CD14-positive monocyte (primary cell): ENCODE measurements at regions not wholly inside any gene's neighbourhood (a gene's known extent, or its start where the extent isn't known, plus 50 kb on each side); places are given as distances from the start of the nearest gene placed in this dataset.

Source experiments
- DNase-seq, 3 donors: peaks; one replicate each; pipeline ENCODE4 v3.0.0-alpha.2; 2011 to 2022
- H2AFZ ChIP-seq: 2 replicates; pipeline ENCODE4 v1.6.0; 2012; ENCODE audit warnings: mild to moderate bottlenecking, low read depth, low read length, inconsistent platforms; ENCODE audit not compliant: insufficient read depth, poor library complexity, severe bottlenecking
- H3K27ac ChIP-seq, 2 donors: 1 replicate in 1 of 2; 2 replicates in 1 of 2; pipeline ENCODE4 v1.5.1; 2012 to 2013; ENCODE audit warnings: low read length in 2 of 2, control low read depth in 1 of 2, inconsistent platforms in 1 of 2, low read depth in 1 of 2, mild to moderate bottlenecking in 1 of 2
- H3K27me3 ChIP-seq, 2 donors: one replicate each; pipeline versions ENCODE4 v1.6.0 to v1.6.1; 2011 to 2013; ENCODE audit warnings: low read length in 2 of 2; ENCODE audit not compliant: control insufficient read depth in 2 of 2, insufficient read depth in 2 of 2
- H3K36me3 ChIP-seq, 2 donors: replicated peaks in 1 of 2; 1 replicate in 1 of 2; 2 replicates in 1 of 2; pipeline versions ENCODE4 v1.5.1 to v1.6.1; 2012 to 2013; ENCODE audit warnings: low read length in 2 of 2, control low read depth in 1 of 2, inconsistent platforms in 1 of 2, mild to moderate bottlenecking in 1 of 2; ENCODE audit not compliant: insufficient read depth in 2 of 2, control insufficient read depth in 1 of 2
- H3K4me1 ChIP-seq, 2 donors: 1 replicate in 1 of 2; 2 replicates in 1 of 2; pipeline versions ENCODE4 v1.5.1 to v1.6.1; 2012 to 2013; ENCODE audit warnings: low read length in 2 of 2, control low read depth in 1 of 2, inconsistent platforms in 1 of 2, mild to moderate bottlenecking in 1 of 2, moderate library complexity in 1 of 2; ENCODE audit not compliant: insufficient read depth in 2 of 2, control insufficient read depth in 1 of 2
- H3K4me2 ChIP-seq: replicated peaks from 2 replicates; pipeline ENCODE3; 2012; ENCODE audit warnings: low read length, moderate library complexity, mild to moderate bottlenecking; ENCODE audit not compliant: poor library complexity, severe bottlenecking; ENCODE audit errors: extremely low read depth
- H3K4me3 ChIP-seq, 3 experiments: fragments of 200-600 bp in 1 of 3; sonication (generic) in 1 of 3; replicated peaks in 1 of 3; 1 replicate in 2 of 3; 2 replicates in 1 of 3; pipeline ENCODE4 v1.5.1; 2011 to 2013; ENCODE audit warnings: low read length in 3 of 3, mild to moderate bottlenecking in 3 of 3, control low read depth in 2 of 3, low read depth in 2 of 3, inconsistent platforms in 1 of 3, moderate library complexity in 1 of 3
- H3K79me2 ChIP-seq: 2 replicates; pipeline ENCODE4 v1.6.0; 2012; ENCODE audit warnings: mild to moderate bottlenecking, control low read depth, inconsistent platforms, low read length, moderate library complexity; ENCODE audit not compliant: insufficient read depth
- H3K9ac ChIP-seq: 2 replicates; pipeline ENCODE4 v1.6.0; 2017; ENCODE audit warnings: low read length, mild to moderate bottlenecking; ENCODE audit not compliant: insufficient read depth, poor library complexity, severe bottlenecking
- H3K9me3 ChIP-seq, 2 donors: replicated peaks in 1 of 2; 1 replicate in 1 of 2; 2 replicates in 1 of 2; pipeline versions ENCODE4 v1.5.1 to v1.6.1; 2012 to 2013; ENCODE audit warnings: low read length in 2 of 2, control low read depth in 1 of 2; ENCODE audit not compliant: control insufficient read depth in 1 of 2, insufficient read depth in 1 of 2
- H4K20me1 ChIP-seq: 2 replicates; pipeline ENCODE4 v1.6.0; 2012; ENCODE audit warnings: mild to moderate bottlenecking, low read length, control low read depth, moderate library complexity; ENCODE audit not compliant: insufficient read depth
- H3K27ac Mint-ChIP-seq, 7 donors: one replicate each; pipeline ENCODE4 v1.8.0; 2020; ENCODE audit warnings: mild to moderate bottlenecking in 7 of 7, mixed read lengths in 7 of 7, moderate library complexity in 6 of 7, inconsistent platforms in 2 of 7
- H3K27me3 Mint-ChIP-seq, 3 donors: one replicate each; pipeline ENCODE4 v1.8.0; 2021 to 2022; ENCODE audit warnings: low read depth in 3 of 3, mild to moderate bottlenecking in 3 of 3, mixed read lengths in 3 of 3, moderate library complexity in 3 of 3, inconsistent platforms in 1 of 3
- H3K36me3 Mint-ChIP-seq, 2 donors: one replicate each; pipeline ENCODE4 v1.8.0; 2020; ENCODE audit warnings: mixed read lengths in 2 of 2, inconsistent platforms in 1 of 2, mild to moderate bottlenecking in 1 of 2
- H3K4me1 Mint-ChIP-seq: one replicate; pipeline ENCODE4 v1.8.0; 2020; ENCODE audit warnings: mild to moderate bottlenecking, mixed read lengths
- H3K4me3 Mint-ChIP-seq, 2 donors: one replicate each; pipeline ENCODE4 v1.8.0; 2020; ENCODE audit warnings: mild to moderate bottlenecking in 2 of 2, mixed read lengths in 2 of 2, moderate library complexity in 1 of 2
- H3K9me3 Mint-ChIP-seq, 7 donors: one replicate each; pipeline ENCODE4 v1.8.0; 2020 to 2022; ENCODE audit warnings: mixed read lengths in 7 of 7, mild to moderate bottlenecking in 6 of 7, moderate library complexity in 6 of 7, inconsistent platforms in 2 of 7
- WGBS: methylation state at CpG from one replicate; pipeline ENCODE4 v1.1.5; 2013; ENCODE audit warnings: missing lambda C conversion rate; ENCODE audit not compliant: insufficient coverage; 5-methylcytosine and 5-hydroxymethylcytosine counted together
- intact Hi-C, 2 donors: fragments of 100-400 bp; cut with micrococcal nuclease; formaldehyde crosslinking; loops; one replicate each; pipeline versions ENCODE4 v1.15.0 to v1.15.1; 2023
- TF ChIP-seq, protein P1 (sequence below): fragments of 200-600 bp; IDR thresholded peaks from one replicate; pipeline ENCODE4 v1.8.0; 2022; ENCODE audit warnings: antibody characterized with exemption, mild to moderate bottlenecking

DNA sequence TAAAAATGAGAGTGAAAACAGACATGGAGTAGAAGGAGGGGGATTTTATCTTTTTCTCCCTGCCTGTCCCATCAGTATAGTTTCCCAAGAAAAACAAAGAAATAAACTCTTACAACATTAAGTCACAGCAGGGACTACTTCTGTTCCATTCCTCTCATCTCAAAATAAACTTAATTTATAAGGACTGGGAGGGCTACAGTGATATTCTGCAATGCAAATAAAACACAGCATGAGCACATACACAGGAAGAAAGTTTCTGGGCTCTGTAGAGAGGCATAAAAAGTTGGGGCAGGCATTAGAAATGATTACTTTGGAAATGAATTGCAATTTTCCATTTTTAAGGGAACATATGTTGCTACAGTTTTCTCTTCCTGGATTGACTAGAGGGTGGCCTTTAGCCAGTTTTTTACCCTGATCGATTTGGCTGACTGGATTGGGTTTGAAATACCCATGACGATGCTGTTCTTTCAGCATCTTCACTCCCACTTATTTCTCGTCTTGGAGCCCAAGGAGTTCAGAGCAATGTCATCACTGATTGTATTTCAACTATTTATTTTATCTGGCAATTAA is 157.1 kb downstream of the ACTR3 start:
- intact Hi-C loops, result no loop called here
- Histone ChIP-seq H3K4me2 (no peak overlapping the region), H3K79me2 (no peaks in the 10 kb centered on the region), H3K4me1 (no peaks in the 10 kb centered on the region), H4K20me1 (no peaks in the 10 kb centered on the region), H3K9me3 (no peaks in the 10 kb centered on the region), H3K36me3 (no peaks in the 10 kb centered on the region), H3K4me3 (no peak overlapping the region), H2AFZ (no peak overlapping the region), H3K9ac (no peak overlapping the region), H3K27ac (no peak overlapping the region), H3K27me3 (no peaks in the 10 kb centered on the region)
- H3K9me3 Mint-ChIP-seq, result peaks cover 0 to 1% (median 0%) of the 10 kb centered on the region in 7 donors
- H3K36me3 Mint-ChIP-seq, result no peaks in the 10 kb centered on the region
- H3K27me3 Mint-ChIP-seq, result peaks cover 0 to 5% (median 0%) of the 10 kb centered on the region in 3 donors
- TF ChIP-seq, protein P1, sequence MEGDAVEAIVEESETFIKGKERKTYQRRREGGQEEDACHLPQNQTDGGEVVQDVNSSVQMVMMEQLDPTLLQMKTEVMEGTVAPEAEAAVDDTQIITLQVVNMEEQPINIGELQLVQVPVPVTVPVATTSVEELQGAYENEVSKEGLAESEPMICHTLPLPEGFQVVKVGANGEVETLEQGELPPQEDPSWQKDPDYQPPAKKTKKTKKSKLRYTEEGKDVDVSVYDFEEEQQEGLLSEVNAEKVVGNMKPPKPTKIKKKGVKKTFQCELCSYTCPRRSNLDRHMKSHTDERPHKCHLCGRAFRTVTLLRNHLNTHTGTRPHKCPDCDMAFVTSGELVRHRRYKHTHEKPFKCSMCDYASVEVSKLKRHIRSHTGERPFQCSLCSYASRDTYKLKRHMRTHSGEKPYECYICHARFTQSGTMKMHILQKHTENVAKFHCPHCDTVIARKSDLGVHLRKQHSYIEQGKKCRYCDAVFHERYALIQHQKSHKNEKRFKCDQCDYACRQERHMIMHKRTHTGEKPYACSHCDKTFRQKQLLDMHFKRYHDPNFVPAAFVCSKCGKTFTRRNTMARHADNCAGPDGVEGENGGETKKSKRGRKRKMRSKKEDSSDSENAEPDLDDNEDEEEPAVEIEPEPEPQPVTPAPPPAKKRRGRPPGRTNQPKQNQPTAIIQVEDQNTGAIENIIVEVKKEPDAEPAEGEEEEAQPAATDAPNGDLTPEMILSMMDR, result no peak
- no peaks in the 10 kb centered on the region for H3K4me1 Mint-ChIP-seq
- 94% methylated on average over 2 of the region's 3 CpGs for WGBS
- no peak overlapping the region for H3K4me3 Mint-ChIP-seq
- DNase-seq, result no peak
- no peak overlapping the region for H3K27ac Mint-ChIP-seq

DNA sequence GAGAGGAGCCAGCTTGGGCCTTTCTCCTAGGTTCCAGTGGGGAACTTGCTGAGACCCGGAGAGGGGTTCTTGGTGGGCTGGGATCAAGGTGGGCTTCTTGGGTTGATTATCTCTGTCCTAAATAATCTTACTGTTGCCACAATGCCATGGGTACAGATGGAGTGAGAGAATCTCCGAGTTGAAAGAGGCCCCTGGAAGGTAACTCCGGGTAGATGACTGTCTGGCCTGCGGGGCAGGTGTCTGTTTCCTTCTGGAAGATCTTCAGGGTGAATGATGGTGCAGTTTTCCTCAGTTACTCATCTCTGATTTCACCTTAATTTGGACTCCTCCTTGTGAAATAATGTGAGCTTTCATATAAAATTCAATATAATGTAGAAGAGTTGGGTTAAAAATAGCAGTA is 159.4 kb downstream of the ACTR3 start:
- H3K36me3 ChIP-seq, result no peaks in the 10 kb centered on the region
- no peak overlapping the region for H2AFZ ChIP-seq
- no peaks in the 10 kb centered on the region for H3K4me1 Mint-ChIP-seq
- H3K4me3 ChIP-seq, result no peak overlapping the region
- DNase-seq, result no peak
- H3K27ac ChIP-seq, result no peak overlapping the region
- no peak overlapping the region for H3K9ac ChIP-seq
- no peak overlapping the region for H3K27ac Mint-ChIP-seq
- H3K27me3 ChIP-seq, result no peaks in the 10 kb centered on the region
- no peaks in the 10 kb centered on the region for H3K4me1 ChIP-seq
- TF ChIP-seq, protein P1, result no peak
- H3K27me3 Mint-ChIP-seq, result peaks cover 0 to 5% (median 2%) of the 10 kb centered on the region in 3 donors
- no peak overlapping the region for H3K4me2 ChIP-seq
- no peaks in the 10 kb centered on the region for H3K79me2 ChIP-seq
- H3K4me3 Mint-ChIP-seq, result no peak overlapping the region
- H4K20me1 ChIP-seq, result no peaks in the 10 kb centered on the region
- intact Hi-C loops, result no loop called here
- peaks cover 0 to 1% (median 0%) of the 10 kb centered on the region in 7 donors for H3K9me3 Mint-ChIP-seq
- 100% methylated on average over 1 of the region's 4 CpGs for WGBS
- no peaks in the 10 kb centered on the region for H3K36me3 Mint-ChIP-seq
- no peaks in the 10 kb centered on the region for H3K9me3 ChIP-seq
